Neural cell (in vitro differentiated cells): ENCODE measurements at regions not wholly inside any gene's neighbourhood (a gene's known extent, or its start where the extent isn't known, plus 50 kb on each side); places are given as distances from the start of the nearest gene placed in this dataset.

Experiments used
- H2AFZ ChIP-seq: fragments of 200-600, 300-800 bp; sonication (generic), shearing (Covaris generic); 2 replicates; pipeline ENCODE4 v1.6.0; 2014; ENCODE audit warnings: low read depth, mild to moderate bottlenecking, antibody characterized with exemption, low read length, moderate library complexity
- H3F3A ChIP-seq: fragments of 200-600 bp; shearing (Covaris generic); 2 replicates; pipeline ENCODE4 v1.6.1; 2016; ENCODE audit warnings: mild to moderate bottlenecking, moderate library complexity, mixed read lengths, antibody characterized with exemption, low read length; ENCODE audit not compliant: insufficient read depth, poor library complexity, severe bottlenecking
- H3K27ac ChIP-seq: fragments of 200-600, 300-800 bp; sonication (generic), shearing (Covaris generic); 2 replicates; pipeline ENCODE4 v1.5.1; 2014; ENCODE audit warnings: mild to moderate bottlenecking, low read length, moderate library complexity
- H3K27me3 ChIP-seq: fragments of 300-800, 200-600 bp; sonication (generic), shearing (Covaris generic); 2 replicates; pipeline ENCODE4 v1.6.0; 2014; ENCODE audit warnings: mild to moderate bottlenecking, low read depth, low read length, moderate library complexity; ENCODE audit not compliant: insufficient read depth
- H3K36me3 ChIP-seq: fragments of 300-800, 200-600 bp; sonication (generic), shearing (Covaris generic); 2 replicates; pipeline ENCODE4 v1.5.1; 2014; ENCODE audit warnings: mild to moderate bottlenecking, antibody characterized with exemption, low read length, moderate library complexity; ENCODE audit not compliant: insufficient read depth
- H3K4me2 ChIP-seq: fragments of 300-800, 200-600 bp; sonication (generic), shearing (Covaris generic); 2 replicates; pipeline ENCODE4 v1.6.0; 2014; ENCODE audit warnings: mild to moderate bottlenecking, low read length
- H3K4me3 ChIP-seq: fragments of 300-800, 200-600 bp; sonication (generic), shearing (Covaris generic); 2 replicates; pipeline ENCODE4 v1.5.1; 2014; ENCODE audit warnings: mild to moderate bottlenecking, low read length, moderate library complexity
- H3K79me2 ChIP-seq: fragments of 200-600 bp; shearing (Covaris generic); replicated peaks from 2 replicates; pipeline ENCODE4 v1.6.0; 2014; ENCODE audit warnings: mild to moderate bottlenecking, low read length, moderate library complexity; ENCODE audit not compliant: insufficient read depth
- H3K9ac ChIP-seq: fragments of 300-800, 200-600 bp; sonication (generic), shearing (Covaris generic); 2 replicates; pipeline ENCODE4 v1.6.1; 2016; ENCODE audit warnings: mild to moderate bottlenecking, low read length, mixed read lengths
- H3K9me2 ChIP-seq: fragments of 200-600 bp; shearing (Covaris generic); 2 replicates; pipeline ENCODE4 v1.6.1; 2016; ENCODE audit warnings: mild to moderate bottlenecking, low read length, mixed read lengths; ENCODE audit not compliant: insufficient read depth
- H3K9me3 ChIP-seq: fragments of 200-600, 300-800 bp; sonication (generic), shearing (Covaris generic); 2 replicates; pipeline ENCODE4 v1.6.1; 2016; ENCODE audit warnings: mild to moderate bottlenecking, mixed run types, low read length, moderate library complexity, mixed read lengths
- H4K20me1 ChIP-seq: fragments of 200-600 bp; shearing (Covaris generic); 2 replicates; pipeline ENCODE4 v1.6.1; 2016; ENCODE audit warnings: mild to moderate bottlenecking, mixed run types; ENCODE audit not compliant: insufficient read depth
- CTCF ChIP-seq: fragments of 450-650 bp; IDR thresholded peaks from 2 replicates; pipeline ENCODE4 v1.5.1; 2014; ENCODE audit warnings: antibody characterized with exemption, mild to moderate bottlenecking, moderate library complexity; ENCODE audit not compliant: poor library complexity, severe bottlenecking
- EP300 ChIP-seq: fragments of 450-650 bp; conservative IDR thresholded peaks from 2 replicates; pipeline ENCODE4 v1.6.1; 2014; ENCODE audit warnings: antibody characterized with exemption, mild to moderate bottlenecking, moderate library complexity; ENCODE audit not compliant: poor library complexity, severe bottlenecking
- EZH2 ChIP-seq: fragments of 200-600, 300-800 bp; shearing (Covaris generic), sonication (generic); IDR thresholded peaks from 2 replicates; pipeline ENCODE4 v1.6.1; 2014; ENCODE audit warnings: antibody characterized with exemption, low read length, borderline replicate concordance, mild to moderate bottlenecking; ENCODE audit not compliant: insufficient read depth, poor library complexity, severe bottlenecking
- MXI1 ChIP-seq: fragments of 450-650 bp; conservative IDR thresholded peaks from 2 replicates; pipeline ENCODE4 v1.6.1; 2014; ENCODE audit warnings: antibody characterized with exemption, mild to moderate bottlenecking; ENCODE audit not compliant: poor library complexity, severe bottlenecking
- POLR2AphosphoS5 ChIP-seq: IDR thresholded peaks from 2 replicates; pipeline ENCODE4 v1.6.1; 2012
- RAD21 ChIP-seq: fragments of 450-650 bp; conservative IDR thresholded peaks from 2 replicates; pipeline ENCODE4 v1.6.1; 2014; ENCODE audit warnings: antibody characterized with exemption, mild to moderate bottlenecking, moderate library complexity
- REST ChIP-seq: IDR thresholded peaks from 2 replicates; pipeline ENCODE4 v1.6.1; 2012; ENCODE audit warnings: borderline replicate concordance
- SMC3 ChIP-seq: fragments of 450-650 bp; conservative IDR thresholded peaks from 2 replicates; pipeline ENCODE4 v1.6.1; 2014; ENCODE audit warnings: antibody characterized with exemption, mild to moderate bottlenecking, moderate library complexity; ENCODE audit not compliant: poor library complexity
- TAF1 ChIP-seq: IDR thresholded peaks from 2 replicates; pipeline ENCODE4 v1.6.1; 2012; ENCODE audit warnings: low read depth

- Histone ChIP-seq H3K79me2 (no peaks in the 10 kb centered on the region), H3K9ac (no peak overlapping the region), H3K4me2 (no peak overlapping the region), H4K20me1 (no peaks in the 10 kb centered on the region), H3K36me3 (no peaks in the 10 kb centered on the region), H3K4me3 (no peak overlapping the region), H3F3A (peaks cover under 1% of the 10 kb centered on the region), H3K27ac (no peak overlapping the region), H2AFZ (no peak overlapping the region), H3K9me3 (no peaks in the 10 kb centered on the region), H3K27me3 (no peaks in the 10 kb centered on the region), H3K9me2 (no peaks in the 10 kb centered on the region)
- TF ChIP-seq RAD21 (no peak), POLR2AphosphoS5 (no peak), REST (no peak), EP300 (no peak), CTCF (no peak), EZH2 (no peak), SMC3 (no peak), MXI1 (no peak), TAF1 (no peak)
These were observed 413.4 kb downstream of the SOX9 start for GRCh38 chr17:72534265-72534664.

- Histone ChIP-seq H3K36me3 (no peaks in the 10 kb centered on the region), H3K4me3 (no peak overlapping the region), H4K20me1 (no peaks in the 10 kb centered on the region), H3K9ac (no peak overlapping the region), H3K9me3 (no peaks in the 10 kb centered on the region), H3K79me2 (no peaks in the 10 kb centered on the region), H3F3A (peaks cover 4% of the 10 kb centered on the region), H3K4me2 (no peak overlapping the region), H3K9me2 (no peaks in the 10 kb centered on the region), H3K27me3 (no peaks in the 10 kb centered on the region), H2AFZ (no peak overlapping the region), H3K27ac (no peak overlapping the region)
- TF ChIP-seq TAF1 = no peak
- no peak for TF ChIP-seq EZH2
- no peak for TF ChIP-seq SMC3
- no peak for TF ChIP-seq RAD21
These were observed 414.0 kb downstream of the SOX9 start for GRCh38 chr17:72534776-72535175.

GRCh38 chr17:72535346-72535745 lies 414.5 kb downstream of the SOX9 start:
- no peaks in the 10 kb centered on the region for H3K27me3 ChIP-seq
- no peaks in the 10 kb centered on the region for H3K79me2 ChIP-seq
- no peak overlapping the region for H3K4me2 ChIP-seq
- TF ChIP-seq RAD21 = no peak
- TF ChIP-seq MXI1 = no peak
- TF ChIP-seq TAF1 = no peak
- TF ChIP-seq SMC3 = no peak
- H3K27ac ChIP-seq = no peak overlapping the region
- H3K36me3 ChIP-seq = no peaks in the 10 kb centered on the region
- no peak overlapping the region for H2AFZ ChIP-seq
- peaks cover 4% of the 10 kb centered on the region for H3F3A ChIP-seq
- no peaks in the 10 kb centered on the region for H4K20me1 ChIP-seq
- no peak overlapping the region for H3K4me3 ChIP-seq
- H3K9me3 ChIP-seq = no peaks in the 10 kb centered on the region
- H3K9ac ChIP-seq = no peak overlapping the region
- H3K9me2 ChIP-seq = no peaks in the 10 kb centered on the region
